ENCODE measurements at regions not wholly inside any gene's neighbourhood (a gene's known extent, or its start where the extent isn't known, plus 50 kb on each side); places are given as distances from the start of the nearest gene placed in this dataset.
A peak's percentile ranks its signal among the peaks of the same experiment; 100 is the strongest.
"Not testable (repeated sequence)": the region's sequence is repeated elsewhere in the genome, so short reads cannot be mapped to it uniquely, and the experiment has no call there.

GRCh38 chr4:31649878-31650277 is 929.7 kb downstream of the PCDH7 start:
- no peak for DNase-seq (ENCODE audit: low read depth)

DNA sequence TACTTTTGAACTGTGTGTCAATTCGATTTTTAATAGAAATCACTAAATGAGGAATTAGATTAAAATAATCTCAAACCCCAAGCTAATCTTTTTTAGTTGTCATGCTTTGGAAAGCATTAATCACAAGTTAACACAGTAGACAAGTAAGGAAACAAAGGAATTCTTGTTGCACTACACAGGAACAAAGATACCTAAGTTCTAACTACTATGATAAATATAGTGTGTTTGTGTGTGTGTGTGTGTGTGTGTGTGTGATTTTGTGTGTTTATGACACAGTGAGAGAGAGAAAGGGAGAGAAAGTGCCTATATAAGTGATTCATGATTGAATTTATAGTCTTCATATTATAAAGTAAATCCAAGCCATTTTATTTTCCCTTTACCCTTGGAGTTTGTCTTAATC is 931.4 kb downstream of the PCDH7 start:
- DNase-seq (ENCODE audit: low read depth): no peak

DNA sequence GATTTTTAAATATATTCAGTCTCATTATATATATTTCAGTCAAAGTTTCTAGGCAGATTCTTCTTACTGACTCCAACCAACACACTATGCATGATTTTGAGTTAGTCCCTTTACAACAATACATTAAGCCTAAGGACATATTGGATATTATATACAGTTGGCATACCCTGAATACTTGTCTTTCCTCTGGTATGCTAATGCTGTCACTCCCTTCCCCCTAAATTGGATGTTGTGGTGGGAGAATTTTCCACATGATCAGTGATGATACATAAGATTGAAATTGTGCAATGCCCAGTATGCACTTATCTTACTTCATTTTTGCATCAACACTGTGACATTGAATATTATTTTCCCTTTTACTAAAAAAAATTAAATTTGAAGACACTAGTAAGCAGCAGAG is 935.2 kb downstream of the PCDH7 start:
- DNase-seq (ENCODE audit: low read depth): peak; percentile 49

- peak; percentile 60 for DNase-seq (ENCODE audit: low read depth)
Measured at GRCh38 chr4:31657859-31658570, 937.8 kb downstream of the PCDH7 start.

- DNase-seq (ENCODE audit: low read depth): no peak
Measured at GRCh38 chr4:31660916-31661315, 940.7 kb downstream of the PCDH7 start.

- no peak for DNase-seq (ENCODE audit: low read depth)
Measured at GRCh38 chr4:31662951-31663350, 942.8 kb downstream of the PCDH7 start.

DNA sequence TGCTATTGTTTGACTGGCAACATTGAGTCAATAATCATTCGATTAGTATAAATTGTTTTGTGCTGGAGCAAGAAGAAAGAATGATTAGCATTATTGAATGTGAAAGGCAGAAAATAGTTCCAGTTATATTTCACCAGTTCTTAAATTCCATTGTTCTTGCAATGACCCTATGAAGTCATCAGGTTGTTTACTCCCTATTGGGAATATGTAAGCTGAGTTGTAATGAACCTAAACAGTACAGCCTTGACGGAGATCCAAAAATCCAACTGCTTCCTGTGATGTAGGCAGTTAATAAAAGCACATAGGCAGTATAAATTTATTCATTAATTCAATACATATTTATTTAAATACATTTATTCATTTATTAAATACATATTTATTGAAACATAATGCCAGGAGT is 947.5 kb downstream of the PCDH7 start:
- no peak for DNase-seq (ENCODE audit: low read depth)

DNA sequence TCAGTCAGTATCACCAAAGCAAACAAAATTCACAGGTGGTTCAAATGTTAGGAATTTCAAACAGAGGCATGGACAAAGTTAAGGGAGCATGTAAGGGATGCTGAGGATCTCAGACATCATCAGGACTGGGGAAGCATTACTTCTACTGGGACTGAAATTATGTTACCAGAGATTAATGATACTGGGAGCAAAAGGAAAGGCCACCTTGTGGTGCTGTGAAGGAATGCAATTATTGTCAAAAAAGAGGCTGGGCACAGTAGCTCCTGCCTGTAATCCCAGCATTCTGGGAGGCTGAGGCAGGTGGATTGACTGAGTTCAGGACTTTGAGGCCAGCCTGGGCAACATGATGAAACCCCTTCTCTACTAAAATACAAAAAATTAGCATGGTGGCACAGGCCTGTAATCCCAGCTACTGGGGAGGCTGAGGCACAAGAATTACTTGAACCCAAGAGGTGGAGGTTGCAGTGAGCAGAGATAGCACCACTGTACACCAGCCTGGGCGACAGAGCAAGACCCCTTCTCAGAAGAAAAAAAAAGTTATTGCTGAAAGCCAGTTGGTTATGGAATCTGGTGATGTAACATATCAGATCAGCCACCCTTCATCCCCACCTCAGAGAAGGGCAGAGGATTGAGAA is 954.3 kb downstream of the PCDH7 start:
- no peak for DNase-seq (ENCODE audit: low read depth)

DNA sequence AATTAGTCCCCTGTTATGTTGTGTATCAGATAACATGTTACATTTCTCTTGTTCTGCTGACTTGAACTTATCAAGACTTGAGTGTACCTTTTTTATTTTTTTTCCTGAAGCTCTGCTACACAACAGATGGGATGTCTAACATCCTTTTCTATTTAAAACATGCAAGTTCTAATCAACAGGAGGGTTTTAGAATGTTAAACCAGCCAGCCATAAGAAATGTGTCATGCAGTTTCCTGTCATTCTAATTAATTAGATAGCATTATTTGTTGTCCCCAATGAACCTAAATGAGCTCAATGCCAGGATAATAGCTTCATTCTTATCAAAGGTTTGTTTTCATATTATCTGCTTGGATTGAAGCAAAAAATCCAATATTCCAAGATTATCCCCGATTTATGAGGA is 958.2 kb downstream of the PCDH7 start:
- no peak for DNase-seq (ENCODE audit: low read depth)

DNA sequence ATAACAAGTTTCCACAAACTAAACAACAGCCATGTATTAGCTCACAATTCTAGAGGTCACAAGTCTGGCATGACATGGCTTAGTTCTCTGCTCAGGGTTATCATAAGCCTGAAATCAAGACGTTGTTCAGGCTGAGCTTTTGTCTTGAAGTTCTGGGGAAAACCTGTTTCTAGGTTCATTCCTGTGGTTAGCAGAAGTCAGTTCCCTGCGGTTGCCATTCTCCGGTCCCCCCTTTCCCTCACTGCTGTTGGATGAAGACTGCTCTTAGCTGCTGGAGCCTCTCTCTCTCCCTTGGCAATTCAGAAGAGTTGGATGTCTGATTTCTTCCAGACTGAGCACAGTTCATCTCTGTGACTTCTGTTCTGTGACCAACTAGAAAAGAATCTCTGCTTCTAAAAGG is 962.6 kb downstream of the PCDH7 start:
- DNase-seq (ENCODE audit: low read depth): no peak

GRCh38 chr4:31687717-31688342 is 967.7 kb downstream of the PCDH7 start:
- DNase-seq (ENCODE audit: low read depth): no peak

DNA sequence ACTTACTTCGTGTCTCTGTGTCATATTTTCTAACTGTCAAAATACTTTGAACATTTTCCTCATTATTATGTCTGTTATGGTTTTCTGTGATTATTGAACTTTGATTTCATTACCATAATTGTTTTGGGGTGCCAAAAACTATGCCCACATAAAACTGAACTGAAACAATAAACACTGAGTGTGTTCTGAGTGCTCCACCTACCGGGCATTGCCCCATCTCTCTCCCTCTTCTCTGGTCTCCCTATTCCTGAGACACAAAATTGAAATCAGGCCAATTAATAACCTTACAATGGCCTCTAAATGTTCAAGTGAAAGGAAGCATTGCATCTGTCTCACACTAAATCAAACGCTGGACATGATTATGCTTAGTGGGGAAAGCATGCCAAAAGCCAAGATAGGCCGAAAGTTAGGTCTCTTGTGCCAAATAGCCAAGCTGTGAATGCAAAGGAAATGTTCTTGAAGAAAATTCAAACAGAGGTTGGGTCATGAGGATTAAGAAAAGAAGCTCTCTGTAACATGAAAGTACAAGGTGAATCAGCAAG is 972.3 kb downstream of the PCDH7 start:
- DNase-seq (ENCODE audit: low read depth): no peak

GRCh38 chr4:31701256-31701655 is 981.1 kb downstream of the PCDH7 start:
- DNase-seq (ENCODE audit: low read depth): no peak

DNA sequence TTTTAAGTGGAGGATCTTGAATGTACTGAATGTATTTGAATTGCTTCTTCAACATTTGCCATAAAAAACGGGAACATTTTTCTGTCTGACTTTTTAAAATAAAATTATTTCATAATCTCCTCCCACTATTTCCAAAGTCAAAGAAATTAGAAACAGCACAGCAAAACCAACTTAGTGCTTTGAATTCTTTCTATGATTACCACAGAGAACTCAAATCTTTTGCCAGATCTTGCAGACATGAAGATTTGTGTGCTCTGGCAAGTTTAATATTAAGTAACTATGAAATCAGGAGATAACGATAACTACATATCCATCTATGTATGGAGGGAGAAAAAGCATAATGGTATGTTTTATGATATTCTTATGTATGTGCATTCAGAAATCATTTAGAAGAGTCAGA is 982.2 kb downstream of the PCDH7 start:
- DNase-seq (ENCODE audit: low read depth): no peak

DNA sequence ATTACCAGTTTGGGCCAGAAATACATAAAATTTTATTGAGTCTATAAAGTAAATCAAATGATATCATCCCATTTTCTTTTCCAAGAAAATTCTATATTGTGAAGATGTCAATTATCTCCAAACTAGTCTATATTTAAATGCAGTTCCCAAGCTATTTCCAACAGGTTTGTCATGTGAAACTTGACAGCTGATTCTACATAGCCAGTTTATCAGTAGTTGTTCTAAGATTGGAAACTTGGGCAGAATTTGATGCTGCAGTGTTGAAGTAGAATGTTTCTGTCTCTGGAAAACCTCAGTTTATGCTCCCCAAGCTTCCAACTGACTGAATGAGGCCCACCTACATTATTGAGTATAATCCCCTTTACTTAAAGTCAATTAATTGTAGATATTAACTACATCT is 994.1 kb downstream of the PCDH7 start:
- DNase-seq (ENCODE audit: low read depth): no peak

DNA sequence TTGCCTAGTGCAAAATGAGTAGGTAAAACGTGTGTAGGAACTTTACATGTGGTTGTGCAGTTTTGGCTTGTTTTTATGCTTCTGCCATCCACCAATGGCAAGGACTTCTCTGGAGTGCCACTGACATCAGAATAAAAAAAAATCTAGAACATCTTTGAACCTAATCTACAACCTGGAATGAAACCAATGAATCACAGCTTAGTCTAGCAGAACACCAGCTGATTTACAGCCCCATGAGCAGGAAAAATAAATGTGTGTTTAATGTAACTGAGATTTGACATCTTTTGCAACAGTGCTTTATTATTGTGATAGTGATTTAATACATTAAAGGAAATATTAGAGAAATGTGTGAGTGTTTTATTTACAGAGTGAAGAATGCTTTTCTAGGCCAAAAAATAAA is 995.1 kb downstream of the PCDH7 start:
- no peak for DNase-seq (ENCODE audit: low read depth)

- DNase-seq (ENCODE audit: low read depth): no peak
Measured at GRCh38 chr4:31727030-31727429, 1006.9 kb downstream of the PCDH7 start.

DNA sequence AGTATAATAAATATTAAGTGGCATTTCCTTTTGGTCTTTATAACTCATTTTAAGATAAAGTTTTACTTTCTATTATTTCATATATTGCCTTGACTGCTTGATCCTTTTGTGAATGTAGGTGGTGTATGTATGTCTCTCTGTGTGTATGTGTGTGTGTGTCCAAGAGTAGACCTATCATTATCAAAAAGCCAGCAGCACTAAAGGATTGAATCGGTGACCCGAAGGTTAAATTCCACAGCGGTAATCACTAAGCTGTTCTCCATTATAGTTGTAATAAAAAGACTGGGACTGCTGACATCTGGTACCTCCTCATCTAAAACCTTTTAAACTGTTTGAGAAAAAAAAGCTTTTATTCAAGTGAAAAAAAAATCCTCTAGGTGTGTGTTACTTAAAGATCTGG is 1014.8 kb downstream of the PCDH7 start:
- no peak for DNase-seq (ENCODE audit: low read depth)

- DNase-seq (ENCODE audit: low read depth): no peak
Measured at GRCh38 chr4:31737419-31737818, 1017.2 kb downstream of the PCDH7 start.

DNA sequence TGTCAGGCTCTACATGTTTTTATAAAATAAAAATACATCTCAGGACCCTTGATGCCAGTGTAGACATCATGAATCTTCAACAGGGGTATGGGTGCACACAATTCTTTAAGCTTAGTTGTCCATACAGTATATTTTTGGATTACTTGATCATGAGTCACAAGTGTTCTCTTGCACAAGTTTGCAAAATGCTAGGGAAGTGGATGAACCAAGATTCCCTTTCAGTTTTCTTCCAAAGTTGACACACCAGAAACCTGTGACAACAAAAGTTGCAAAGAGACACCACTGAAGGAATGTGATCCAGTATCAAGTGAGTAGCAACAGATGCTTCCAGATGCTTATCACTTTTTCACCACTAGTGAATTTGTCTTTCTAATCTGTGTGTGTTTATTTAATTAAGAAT is 1021.2 kb downstream of the PCDH7 start:
- peak; percentile 10 for DNase-seq (ENCODE audit: low read depth)

GRCh38 chr4:31748382-31748781 is 1028.2 kb downstream of the PCDH7 start:
- no peak for DNase-seq (ENCODE audit: low read depth)

DNA sequence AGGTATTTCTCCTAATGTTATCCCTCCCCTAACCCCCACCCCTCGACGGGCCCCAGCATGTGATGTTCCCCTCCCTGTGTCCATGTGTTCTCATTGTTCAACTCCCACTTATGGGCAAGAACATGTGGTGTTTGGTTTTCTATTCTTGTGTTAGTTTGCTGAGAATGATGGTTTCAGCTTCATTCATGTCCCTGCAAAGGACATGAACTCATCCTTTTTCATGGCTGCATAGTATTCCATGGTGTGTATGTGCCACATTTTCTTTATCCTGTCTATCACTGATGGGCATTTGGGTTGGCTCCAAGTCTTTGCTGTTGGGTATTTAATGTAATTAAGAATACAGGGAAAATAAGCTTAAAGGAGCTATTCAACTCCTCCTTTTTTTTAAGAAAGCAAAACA is 1030.4 kb downstream of the PCDH7 start:
- not testable (repeated sequence) for DNase-seq (ENCODE audit: low read depth)

- no peak for DNase-seq (ENCODE audit: low read depth)
Measured at GRCh38 chr4:31755751-31756150, 1035.6 kb downstream of the PCDH7 start.

All from HS-5 (cell line).